CD4-positive, alpha-beta T cell (primary cell): ENCODE measurements at regions not wholly inside any gene's neighbourhood (a gene's known extent, or its start where the extent isn't known, plus 50 kb on each side); places are given as distances from the start of the nearest gene placed in this dataset.

Experiments
- ATAC-seq: fragments of 200-7000 bp; cut with Tn5 transposase; one replicate; pipeline ENCODE4 v1.10.0; 2022; ENCODE audit warnings: mild to moderate bottlenecking; ENCODE audit not compliant: poor library complexity
- CTCF ChIA-PET: fragments of 350-600 bp; sonication (Branson Sonifier 250); formaldehyde crosslinking; loops from one replicate; lab custom pipeline; 2021; ENCODE audit warnings: antibody characterized with exemption, inconsistent platforms; lab: Charles Lee
- POLR2A ChIA-PET: fragments of 350-600 bp; sonication (Branson Sonifier 250); formaldehyde crosslinking; loops from one replicate; lab custom pipeline; 2021; ENCODE audit warnings: antibody characterized with exemption, inconsistent platforms; lab: Charles Lee
- DNase-seq, 14 experiments: peaks; one replicate each; pipeline ENCODE4 v3.0.0-alpha.2; 2013 to 2020; ENCODE audit warnings: mixed read lengths in 2 of 14
- H3K27ac ChIP-seq, 2 donors: one replicate each; pipeline versions ENCODE4 v1.5.1 to v1.7.0; 2013; ENCODE audit warnings: low read length in 2 of 2, low read depth in 1 of 2, mild to moderate bottlenecking in 1 of 2
- H3K27me3 ChIP-seq, 2 experiments: 1 replicate in 1 of 2; 2 replicates in 1 of 2; pipeline versions ENCODE4 v1.6.1 to v1.7.0; 2013; ENCODE audit warnings: low read length in 2 of 2, control low read depth in 1 of 2, mild to moderate bottlenecking in 1 of 2, moderate library complexity in 1 of 2; ENCODE audit not compliant: insufficient read depth in 2 of 2, control insufficient read depth in 1 of 2
- H3K36me3 ChIP-seq: one replicate; pipeline ENCODE4 v1.6.1; 2013; ENCODE audit warnings: low read length, control low read depth; ENCODE audit not compliant: insufficient read depth
- H3K4me1 ChIP-seq: one replicate; pipeline ENCODE4 v1.6.1; 2013; ENCODE audit warnings: low read length, control low read depth; ENCODE audit not compliant: insufficient read depth
- H3K4me3 ChIP-seq: one replicate; pipeline ENCODE4 v1.5.1; 2013; ENCODE audit warnings: mild to moderate bottlenecking, low read length, moderate library complexity
- H3K9me3 ChIP-seq, 2 experiments: 1 replicate in 1 of 2; 2 replicates in 1 of 2; pipeline versions ENCODE4 v1.6.1 to v1.7.0; 2013; ENCODE audit warnings: low read length in 2 of 2, mild to moderate bottlenecking in 2 of 2, control low read depth in 1 of 2, moderate library complexity in 1 of 2; ENCODE audit not compliant: control insufficient read depth in 1 of 2, insufficient read depth in 1 of 2
- H3K27ac Mint-ChIP-seq: one replicate; pipeline ENCODE4 v1.8.0; 2020; ENCODE audit warnings: mixed read lengths
- H3K27me3 Mint-ChIP-seq: one replicate; pipeline ENCODE4 v1.8.0; 2021; ENCODE audit warnings: mixed read lengths
- H3K36me3 Mint-ChIP-seq: one replicate; pipeline ENCODE4 v1.8.0; 2021; ENCODE audit warnings: low read depth, mixed read lengths
- H3K4me1 Mint-ChIP-seq: one replicate; pipeline ENCODE4 v1.8.0; 2021; ENCODE audit warnings: low read depth, mixed read lengths
- H3K4me3 Mint-ChIP-seq: one replicate; pipeline ENCODE4 v1.8.0; 2020; ENCODE audit warnings: mild to moderate bottlenecking, mixed read lengths
- H3K9me3 Mint-ChIP-seq: one replicate; pipeline ENCODE4 v1.8.0; 2020; ENCODE audit warnings: mixed read lengths
- CTCF ChIP-seq: fragments of 200-600 bp; IDR thresholded peaks from one replicate; pipeline ENCODE4 v1.8.0; 2022; ENCODE audit warnings: antibody characterized with exemption, mild to moderate bottlenecking
- intact Hi-C, 2 experiments: fragments of 100-400 bp; cut with DNase I in 1 of 2; cut with micrococcal nuclease in 1 of 2; formaldehyde crosslinking; loops; one replicate each; pipeline versions ENCODE4 v1.15.1 to v1.9.0; 2023 to 2025; cut with DNase I, micrococcal nuclease

GRCh38 chr2:116917196-116917595 lies 897.3 kb upstream of the DDX18 start:
- H3K4me3 ChIP-seq, result no peak overlapping the region
- no peak overlapping the region for H3K27ac Mint-ChIP-seq
- no peaks in the 10 kb centered on the region for H3K9me3 ChIP-seq
- no peak overlapping the region for H3K4me3 Mint-ChIP-seq
- ATAC-seq, result no peak
- ChIA-PET CTCF (no interaction called here), POLR2A (no interaction called here)
- no peaks in the 10 kb centered on the region for H3K36me3 ChIP-seq
- H3K36me3 Mint-ChIP-seq, result no peaks in the 10 kb centered on the region
- intact Hi-C loops, result no loop called here
- H3K4me1 Mint-ChIP-seq, result no peaks in the 10 kb centered on the region
- H3K27ac ChIP-seq, result no peak overlapping the region
- no peaks in the 10 kb centered on the region for H3K27me3 ChIP-seq
- no peak for DNase-seq
- H3K9me3 Mint-ChIP-seq, result peaks cover 18% of the 10 kb centered on the region
- no peaks in the 10 kb centered on the region for H3K27me3 Mint-ChIP-seq
- no peaks in the 10 kb centered on the region for H3K4me1 ChIP-seq
- no peak for TF ChIP-seq CTCF

GRCh38 chr2:116918574-116918973 lies 895.9 kb upstream of the DDX18 start:
- Mint-ChIP-seq H3K4me3 (no peak overlapping the region), H3K36me3 (no peaks in the 10 kb centered on the region), H3K27me3 (no peaks in the 10 kb centered on the region), H3K4me1 (no peaks in the 10 kb centered on the region), H3K27ac (no peak overlapping the region), H3K9me3 (peaks cover 14% of the 10 kb centered on the region)
- H3K27ac ChIP-seq, result no peak overlapping the region
- no peaks in the 10 kb centered on the region for H3K9me3 ChIP-seq
- no peaks in the 10 kb centered on the region for H3K36me3 ChIP-seq
- CTCF ChIA-PET, result no interaction called here
- intact Hi-C loops, result no loop called here
- H3K4me1 ChIP-seq, result no peaks in the 10 kb centered on the region
- no peak overlapping the region for H3K4me3 ChIP-seq
- no peak for TF ChIP-seq CTCF
- no peak for DNase-seq
- POLR2A ChIA-PET, result no interaction called here
- H3K27me3 ChIP-seq, result no peaks in the 10 kb centered on the region
- no peak for ATAC-seq

- H3K4me1 Mint-ChIP-seq, result no peaks in the 10 kb centered on the region
- CTCF ChIA-PET, result no interaction called here
- peaks cover 8% of the 10 kb centered on the region for H3K9me3 Mint-ChIP-seq
- H3K4me3 Mint-ChIP-seq, result no peak overlapping the region
- POLR2A ChIA-PET, result no interaction called here
- Histone ChIP-seq H3K9me3 (no peaks in the 10 kb centered on the region), H3K36me3 (no peaks in the 10 kb centered on the region), H3K4me1 (no peaks in the 10 kb centered on the region), H3K4me3 (no peak overlapping the region), H3K27ac (no peak overlapping the region), H3K27me3 (no peaks in the 10 kb centered on the region)
- DNase-seq (no peak), ATAC-seq (no peak)
- no peaks in the 10 kb centered on the region for H3K36me3 Mint-ChIP-seq
- intact Hi-C loops, result no loop called here
- no peak for TF ChIP-seq CTCF
- no peak overlapping the region for H3K27ac Mint-ChIP-seq
- no peaks in the 10 kb centered on the region for H3K27me3 Mint-ChIP-seq
These were observed 892.1 kb upstream of the DDX18 start for GRCh38 chr2:116922414-116922813.
